K562 (cell line): ENCODE measurements at regions not wholly inside any gene's neighbourhood (a gene's known extent, or its start where the extent isn't known, plus 50 kb on each side); places are given as distances from the start of the nearest gene placed in this dataset.

Experiments used
- ATAC-seq: fragments of 200-7000 bp; cut with Tn5 transposase; 3 replicates; pipeline ENCODE4 v1.9.1; 2020; ENCODE audit warnings: moderate library complexity
- BruUV-seq: library from RNA; stranded (reverse); fragments of 400-500 nt; replicated peaks from 2 replicates; lab custom pipeline; 2021; lab: Mats Ljungman, UMichigan
- CTCF ChIA-PET: fragments of 300-600 bp; formaldehyde crosslinking; extraction: SDS; loops from one replicate; lab custom pipeline; 2021; ENCODE audit warnings: low intra/inter-chr PET ratio; lab: Yijun Ruan, JAX
- POLR2A ChIA-PET: fragments of 300-600, 350-650 bp; sonication (Branson Sonifier 250); formaldehyde crosslinking; extraction: SDS; loops from one replicate; lab custom pipeline; 2021; ENCODE audit warnings: antibody characterized with exemption, inconsistent platforms; lab: Yijun Ruan, JAX
- DNase-seq, 4 experiments: peaks; one replicate each; pipeline versions ENCODE4 v3.0.0 to v3.0.0-alpha.2; 2011 to 2018; ENCODE audit warnings: low spot score in 3 of 4, mixed read lengths in 3 of 4; ENCODE audit errors: extremely low read depth in 1 of 4
- FAIRE-seq: peaks from 2 replicates; lab custom pipeline; 2011; peaks lifted over from hg19 to GRCh38; lab: Jason Lieb, UNC
- H2AFZ ChIP-seq: 2 replicates; pipeline ENCODE4 v1.6.0; 2011; ENCODE audit warnings: low read depth, low read length, control low read depth, inconsistent platforms
- H3K27ac ChIP-seq: fragments of 200-600 bp; 3 replicates; pipeline ENCODE4 v1.8.0; 2011; ENCODE audit warnings: low read depth, mild to moderate bottlenecking, control low read depth, inconsistent platforms, low read length, moderate library complexity, mixed read lengths; ENCODE audit errors: extremely low read depth
- H3K27me3 ChIP-seq, 2 experiments: fragments of 300-600 bp in 1 of 2; 2 replicates in 1 of 2; 3 replicates in 1 of 2; pipeline versions ENCODE4 v1.6.0 to v1.8.0; 2011; ENCODE audit warnings: inconsistent platforms in 2 of 2, low read length in 2 of 2, mild to moderate bottlenecking in 1 of 2, mixed read lengths in 1 of 2, moderate library complexity in 1 of 2; ENCODE audit not compliant: control insufficient read depth in 2 of 2, insufficient read depth in 2 of 2
- H3K36me3 ChIP-seq: fragments of 300-600 bp; 3 replicates; pipeline ENCODE4 v1.8.0; 2011; ENCODE audit warnings: mild to moderate bottlenecking, low read length, inconsistent platforms; ENCODE audit not compliant: control insufficient read depth, insufficient read depth
- H3K4me1 ChIP-seq, 2 experiments: fragments of 200-600 bp in 1 of 2; replicated peaks in 1 of 2; 2 replicates in 1 of 2; 3 replicates in 1 of 2; pipeline versions ENCODE4 v1.5.1 to v1.8.0; 2011; ENCODE audit warnings: inconsistent platforms in 2 of 2, low read length in 2 of 2, mild to moderate bottlenecking in 1 of 2, mixed read lengths in 1 of 2, moderate library complexity in 1 of 2; ENCODE audit not compliant: control insufficient read depth in 2 of 2, insufficient read depth in 2 of 2
- H3K4me2 ChIP-seq: 2 replicates; pipeline ENCODE4 v1.6.1; 2011; ENCODE audit warnings: low read length, control low read depth, inconsistent platforms, mixed read lengths; ENCODE audit not compliant: insufficient read depth
- H3K4me3 ChIP-seq: fragments of 200-600 bp; sonication (generic), shearing (Covaris generic); 2 replicates; pipeline ENCODE4 v1.5.1; 2016; ENCODE audit warnings: control low read depth, inconsistent platforms
- H3K79me2 ChIP-seq: fragments of 200-600 bp; 3 replicates; pipeline ENCODE4 v1.8.0; 2011; ENCODE audit warnings: low read length, inconsistent platforms; ENCODE audit not compliant: control insufficient read depth, insufficient read depth
- H3K9ac ChIP-seq, 2 experiments: 2 replicates each; pipeline versions ENCODE4 v1.6.0 to v1.6.1; 2011; ENCODE audit warnings: low read depth in 2 of 2, low read length in 2 of 2, control low read depth in 1 of 2, inconsistent platforms in 1 of 2, mild to moderate bottlenecking in 1 of 2, mixed read lengths in 1 of 2; ENCODE audit not compliant: insufficient read depth in 1 of 2
- H3K9me1 ChIP-seq: one replicate; pipeline ENCODE4 v1.6.0; 2011; ENCODE audit warnings: inconsistent platforms, mild to moderate bottlenecking, low read length, moderate library complexity; ENCODE audit not compliant: control insufficient read depth, insufficient read depth
- H3K9me3 ChIP-seq: replicated peaks from 2 replicates; pipeline ENCODE4 v1.5.1; 2011; ENCODE audit warnings: low read depth, low read length, inconsistent platforms; ENCODE audit not compliant: control insufficient read depth, insufficient read depth
- H4K20me1 ChIP-seq: replicated peaks from 2 replicates; pipeline ENCODE4 v1.6.1; 2011; ENCODE audit warnings: low read length, inconsistent platforms, mixed read lengths; ENCODE audit not compliant: control insufficient read depth, insufficient read depth
- ARID4B ChIP-seq: sonication (generic); formaldehyde crosslinking; IDR thresholded peaks from 2 replicates; pipeline ENCODE4 v1.8.0; 2022; ENCODE audit warnings: mild to moderate bottlenecking, missing genetic modification reagents
- EHMT2 ChIP-seq: fragments of 450-650 bp; IDR thresholded peaks from 2 replicates; pipeline ENCODE4 v1.6.1; 2018; ENCODE audit warnings: antibody characterized with exemption
- FOS ChIP-seq: IDR thresholded peaks from 3 replicates; pipeline ENCODE4 v1.6.1; 2011; ENCODE audit not compliant: insufficient read length; ENCODE audit errors: extremely low read depth
- HMGN3 ChIP-seq: IDR thresholded peaks from 2 replicates; pipeline ENCODE4 v1.6.1; 2011; ENCODE audit warnings: borderline replicate concordance, low read depth, mild to moderate bottlenecking, mixed read lengths, low read length; ENCODE audit not compliant: insufficient read length; ENCODE audit errors: extremely low read depth
- HNRNPK ChIP-seq: fragments of 200-400 bp; formaldehyde crosslinking; IDR thresholded peaks from one replicate; pipeline ENCODE4 v1.6.1; 2018; ENCODE audit warnings: mild to moderate bottlenecking, low read depth, low read length; ENCODE audit not compliant: poor library complexity, severe bottlenecking
- ILK ChIP-seq: fragments of 450-650 bp; IDR thresholded peaks from 2 replicates; pipeline ENCODE4 v1.6.1; 2016; ENCODE audit warnings: missing genetic modification characterization, low read depth, mild to moderate bottlenecking, missing compliant biosample characterization, moderate library complexity, borderline replicate concordance
- LARP7 ChIP-seq: fragments of 450-650 bp; IDR thresholded peaks from 2 replicates; pipeline ENCODE4 v1.6.1; 2016
- MBD1 ChIP-seq: fragments of 250-450 bp; sonication (Bioruptor Pico); IDR thresholded peaks from 2 replicates; pipeline ENCODE4 v1.8.0; 2022; ENCODE audit warnings: inconsistent platforms
- MTF1 ChIP-seq: fragments of 250-450 bp; sonication (Bioruptor Pico); IDR thresholded peaks from 2 replicates; pipeline ENCODE4 v1.9.0; 2021; ENCODE audit warnings: moderate library complexity, mild to moderate bottlenecking, inconsistent platforms, borderline replicate concordance
- PCBP1 ChIP-seq: fragments of 200-400 bp; formaldehyde crosslinking; IDR thresholded peaks from 2 replicates; pipeline ENCODE4 v1.6.1; 2018; ENCODE audit warnings: mild to moderate bottlenecking, low read depth, low read length; ENCODE audit not compliant: poor library complexity, severe bottlenecking
- RUNX1 ChIP-seq: sonication (generic); IDR thresholded peaks from 2 replicates; pipeline ENCODE4 v1.6.1; 2016; ENCODE audit warnings: antibody characterized with exemption, low read depth
- SLC30A9 ChIP-seq: fragments of 250-450 bp; sonication (Bioruptor Pico); IDR thresholded peaks from 2 replicates; pipeline ENCODE4 v1.8.0; 2022; ENCODE audit warnings: mild to moderate bottlenecking, moderate library complexity
- SMARCB1 ChIP-seq: IDR thresholded peaks from 2 replicates; pipeline ENCODE4 v1.6.1; 2011; ENCODE audit warnings: improper control_type of control experiment, low read depth; ENCODE audit not compliant: insufficient read length
- SMARCE1 ChIP-seq: fragments of 450-650 bp; IDR thresholded peaks from 2 replicates; pipeline ENCODE4 v1.7.1; 2016; ENCODE audit warnings: mild to moderate bottlenecking
- TEAD2 ChIP-seq: fragments of 450-650 bp; IDR thresholded peaks from 2 replicates; pipeline ENCODE4 v1.6.1; 2016; ENCODE audit warnings: missing genetic modification characterization, control low read depth, missing compliant biosample characterization
- ZNF146 ChIP-seq: IDR thresholded peaks from one replicate; pipeline ENCODE4 v1.6.1; 2018; ENCODE audit warnings: missing compliant biosample characterization; ENCODE audit not compliant: unreplicated experiment
- ZNF184 ChIP-seq: sonication (generic); formaldehyde crosslinking; IDR thresholded peaks from 2 replicates; pipeline ENCODE4 v1.5.0; 2020; ENCODE audit warnings: missing genetic modification reagents
- ZNF384 ChIP-seq: IDR thresholded peaks from 2 replicates; pipeline ENCODE4 v1.6.1; 2012; ENCODE audit warnings: low read depth, low read length, improper control_type of control experiment
- WGBS: fragments of 100-300 bp; shearing (Covaris generic); methylation state at CpG from one replicate; pipeline ENCODE4 v1.1.6; 2016; ENCODE audit warnings: low coverage, mixed read lengths; ENCODE audit not compliant: insufficient coverage; ENCODE audit errors: missing lambda C conversion rate; 5-methylcytosine and 5-hydroxymethylcytosine counted together
- in situ Hi-C: fragments of 300-500 bp; cut with MboI; formaldehyde crosslinking; loops from 4 replicates; pipeline ENCODE4 v1.15.0; 2018; ENCODE audit warnings: inconsistent platforms, mixed read lengths
- intact Hi-C: fragments of 100-400 bp; cut with micrococcal nuclease; formaldehyde crosslinking; loops from 2 replicates; pipeline ENCODE4 v1.14.2; 2022

GRCh38 chr14:84456946-84457345, 1073.0 kb upstream of the FLRT2 start:
- DNase-seq: no peak
- Histone ChIP-seq H3K9me1 (no peaks in the 10 kb centered on the region), H3K9me3 (no peaks in the 10 kb centered on the region), H3K27ac (no peak overlapping the region), H3K4me3 (no peak overlapping the region), H3K4me2 (no peak overlapping the region), H2AFZ (no peak overlapping the region), H3K36me3 (no peaks in the 10 kb centered on the region), H3K9ac (no peak overlapping the region), H3K79me2 (no peaks in the 10 kb centered on the region), H3K27me3 (no peaks in the 10 kb centered on the region), H3K4me1 (no peaks in the 10 kb centered on the region), H4K20me1 (no peaks in the 10 kb centered on the region)
- ATAC-seq: no peak
- FAIRE-seq: no peak
- WGBS: 0% methylated on average over 2 of the region's 2 CpGs
- TF ChIP-seq MBD1 (no peak), EHMT2 (no peak), ZNF384 (no peak), SMARCB1 (no peak), FOS (no peak), LARP7 (no peak), HMGN3 (no peak), ARID4B (CRISPR knock-in tag) (no peak), HNRNPK (no peak), MTF1 (CRISPR knock-in tag) (no peak), ZNF184 (no peak), SMARCE1 (no peak), SLC30A9 (no peak), RUNX1 (no peak), TEAD2 (tag) (no peak), ZNF146 (CRISPR knock-in tag) (no peak), PCBP1 (no peak), ILK (tag) (no peak)
- CTCF ChIA-PET: no interaction called here
- in situ Hi-C loops (no loop called here), intact Hi-C loops (no loop called here)
- no TSS peak for BruUV-seq
- POLR2A ChIA-PET: no interaction called here
